Fibroblast of pulmonary artery (primary cell): ENCODE measurements at regions not wholly inside any gene's neighbourhood (a gene's known extent, or its start where the extent isn't known, plus 50 kb on each side); places are given as distances from the start of the nearest gene placed in this dataset.
"Not testable (repeated sequence)": the region's sequence is repeated elsewhere in the genome, so short reads cannot be mapped to it uniquely, and the experiment has no call there.

Source experiments
- DNase-seq: peaks from one replicate; pipeline ENCODE4 v3.0.0-alpha.2; 2010; ENCODE audit warnings: low read depth
- H3K4me3 ChIP-seq: replicated peaks from 2 replicates; pipeline ENCODE4 v1.5.1; 2011; ENCODE audit warnings: low read depth, mild to moderate bottlenecking, control low read depth, low read length, moderate library complexity
- CTCF ChIP-seq: IDR thresholded peaks from 2 replicates; pipeline ENCODE4 v1.5.1; 2011; ENCODE audit warnings: mild to moderate bottlenecking, control low read depth, low read length, inconsistent platforms; ENCODE audit errors: missing control alignments

GRCh38 chr10:94240901-94241300 lies 121.8 kb downstream of the NOC3L start:
- TF ChIP-seq CTCF: no peak
- no peak for DNase-seq
- no peak overlapping the region for H3K4me3 ChIP-seq

- no peak overlapping the region for H3K4me3 ChIP-seq
- no peak for TF ChIP-seq CTCF
- no peak for DNase-seq
Observed at GRCh38 chr10:94251098-94251497, 111.6 kb downstream of the NOC3L start.

GRCh38 chr10:94251568-94251967 lies 111.2 kb downstream of the NOC3L start:
- no peak overlapping the region for H3K4me3 ChIP-seq
- DNase-seq: no peak
- no peak for TF ChIP-seq CTCF

- DNase-seq, H3K4me3 ChIP-seq: not testable (repeated sequence)
Observed at GRCh38 chr10:94257407-94257806, 105.3 kb downstream of the NOC3L start.

GRCh38 chr10:94260455-94260854 lies 102.3 kb downstream of the NOC3L start:
- DNase-seq: no peak

GRCh38 chr10:94264085-94264484 lies 98.7 kb downstream of the NOC3L start:
- no peak overlapping the region for H3K4me3 ChIP-seq
- DNase-seq: no peak
- TF ChIP-seq CTCF: no peak

More at GRCh38 chr10:94260455-94260854, 102.3 kb downstream of the NOC3L start:
- no peak for TF ChIP-seq CTCF
- H3K4me3 ChIP-seq: no peak overlapping the region

GRCh38 chr10:94266091-94266490 lies 96.6 kb downstream of the NOC3L start:
- no peak for DNase-seq
- H3K4me3 ChIP-seq: no peak overlapping the region
- no peak for TF ChIP-seq CTCF

DNA sequence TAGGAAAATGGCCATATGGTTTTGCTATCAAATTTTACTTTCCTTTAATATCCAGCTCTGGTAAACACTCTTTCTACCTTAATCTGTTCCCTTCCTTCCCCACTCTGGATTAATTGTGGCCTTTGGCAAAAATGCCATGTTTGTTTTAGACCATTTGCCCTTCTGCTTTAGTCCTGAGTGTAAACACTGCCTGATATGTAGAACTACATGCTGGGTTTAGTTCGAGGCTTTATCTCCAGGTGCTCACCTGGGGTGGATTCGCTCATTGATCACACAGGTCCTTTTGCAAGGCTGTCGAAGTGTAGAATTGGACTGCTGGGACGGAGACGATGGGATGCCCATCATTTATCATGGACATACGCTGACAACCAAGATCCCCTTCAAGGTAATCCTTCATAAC lies 94.1 kb downstream of the NOC3L start:
- TF ChIP-seq CTCF: no peak
- no peak for DNase-seq
- H3K4me3 ChIP-seq: no peak overlapping the region
